ENCODE measurements at regions not wholly inside any gene's neighbourhood (a gene's known extent, or its start where the extent isn't known, plus 50 kb on each side); places are given as distances from the start of the nearest gene placed in this dataset.

DNA sequence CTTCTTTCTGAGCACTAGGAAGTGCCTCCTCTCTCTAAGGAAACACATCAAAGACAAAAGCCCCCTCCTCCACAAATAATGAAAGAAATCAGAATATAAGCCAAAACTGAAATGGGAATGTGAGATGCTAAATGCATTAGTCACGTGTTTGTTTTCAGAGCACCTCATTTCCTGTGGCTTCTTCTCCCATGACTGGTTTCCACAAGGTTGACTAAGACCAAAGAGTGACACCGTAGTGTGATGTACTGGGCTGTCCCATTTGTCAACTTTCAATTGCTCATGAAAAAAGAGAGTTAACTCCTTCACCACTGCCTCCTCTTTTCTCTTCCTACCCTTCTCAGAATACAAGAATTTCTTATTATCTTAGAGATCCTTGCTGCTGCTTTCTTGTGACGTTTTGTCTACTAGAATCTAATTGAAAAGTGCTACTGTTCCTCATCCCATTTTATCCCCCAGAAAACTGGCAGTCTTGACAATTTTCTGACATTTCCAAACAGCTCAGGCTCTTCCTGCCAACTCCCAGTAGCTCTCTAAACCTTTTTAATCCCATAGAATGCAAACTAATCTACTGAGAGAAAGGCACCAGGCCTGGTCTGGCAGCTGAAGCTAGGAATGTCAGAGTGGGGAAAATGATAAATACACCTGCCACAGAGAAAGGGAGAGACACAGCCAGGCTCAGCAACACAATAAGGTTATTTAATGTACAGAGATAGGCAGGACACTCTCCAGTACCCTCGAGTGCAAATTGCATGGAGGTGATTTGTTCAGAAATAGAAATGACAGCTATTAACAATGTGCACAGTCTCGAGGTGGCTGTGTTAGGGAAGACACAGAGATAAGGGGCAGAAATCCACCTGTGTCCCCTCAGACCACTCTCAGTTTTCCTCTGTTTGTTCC, 671.7 kb upstream of the NRSN1 start:
- in situ Hi-C loops (cut with HindIII; ENCODE audit: low sequenced_read_pairs), result no loop called here

DNA sequence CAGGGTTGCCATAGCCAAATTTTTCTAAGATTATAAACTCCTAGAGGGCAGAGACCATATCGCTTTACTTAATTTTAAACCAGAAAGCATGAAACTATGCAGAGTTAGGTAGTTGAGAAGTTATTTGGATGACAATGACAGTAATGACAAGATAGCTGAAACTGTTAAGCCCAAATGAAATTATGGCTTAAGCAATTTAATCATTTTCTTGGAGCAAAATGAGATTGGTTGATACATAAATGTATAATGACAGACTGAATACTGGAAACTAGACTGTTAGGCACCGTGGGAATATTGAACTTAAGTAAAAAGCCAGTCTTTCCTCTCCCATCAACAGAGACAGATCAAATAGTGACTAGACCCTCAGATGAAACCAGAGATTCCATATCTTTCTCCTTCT, 670.3 kb upstream of the NRSN1 start:
- in situ Hi-C loops (cut with HindIII; ENCODE audit: low sequenced_read_pairs), result no loop called here

DNA sequence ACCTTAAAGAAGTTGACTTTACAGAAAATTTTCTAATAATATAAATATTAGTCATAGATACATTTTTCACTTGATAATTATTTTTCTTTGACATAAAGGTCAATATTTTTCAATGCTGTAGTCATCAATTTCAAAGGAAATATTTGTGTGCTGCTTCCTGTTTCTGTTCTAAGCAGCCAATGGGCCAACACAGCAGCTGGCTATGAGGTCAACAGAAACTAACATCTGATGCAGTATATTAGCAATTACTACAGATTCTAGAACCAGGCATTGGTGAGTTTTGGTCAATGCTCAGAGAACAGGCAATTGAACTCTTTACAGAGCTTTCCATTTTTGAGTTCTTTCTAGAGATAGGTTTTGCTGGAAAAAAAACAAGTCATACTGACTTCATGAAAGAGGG, 669.6 kb upstream of the NRSN1 start:
- in situ Hi-C loops (cut with HindIII; ENCODE audit: low sequenced_read_pairs), result no loop called here

DNA sequence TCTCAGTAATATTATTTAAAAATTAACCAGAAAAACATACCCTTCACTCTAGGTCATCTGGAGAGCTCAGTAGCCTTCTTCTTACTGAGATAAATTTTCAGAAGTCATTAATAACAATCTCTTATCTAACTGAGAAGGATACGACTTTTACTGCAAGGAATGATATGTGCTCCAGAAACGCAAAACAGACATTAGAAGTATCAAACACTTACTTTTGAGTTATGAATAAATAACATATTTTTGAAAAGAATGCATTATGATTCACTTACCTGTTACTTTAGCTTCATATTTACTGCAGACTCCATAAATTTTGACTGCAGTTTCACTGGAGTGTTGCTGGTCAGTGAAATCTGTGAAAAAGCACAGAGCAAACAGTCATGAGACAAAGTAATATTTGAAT, 668.7 kb upstream of the NRSN1 start:
- in situ Hi-C loops (cut with HindIII; ENCODE audit: low sequenced_read_pairs), result no loop called here

DNA sequence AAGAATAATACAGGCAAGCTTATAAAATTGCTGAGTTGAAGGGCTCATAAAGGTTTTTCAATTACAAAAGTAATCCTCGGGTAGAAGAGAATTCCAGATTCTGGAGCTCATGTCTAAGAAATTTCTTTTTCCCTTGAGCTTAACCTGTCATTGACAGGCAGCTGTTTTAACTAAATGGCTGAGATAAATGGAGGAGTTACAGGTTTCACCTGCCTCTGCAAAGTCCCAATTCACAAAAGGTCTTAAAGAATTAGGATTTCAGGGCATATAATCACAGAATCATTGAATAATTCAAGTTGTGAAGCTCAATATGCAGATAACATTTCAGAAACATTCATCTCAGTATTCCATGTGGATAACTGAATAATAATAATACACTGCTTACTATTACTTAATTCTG, 660.1 kb upstream of the NRSN1 start:
- in situ Hi-C loops (cut with HindIII; ENCODE audit: low sequenced_read_pairs), result no loop called here

DNA sequence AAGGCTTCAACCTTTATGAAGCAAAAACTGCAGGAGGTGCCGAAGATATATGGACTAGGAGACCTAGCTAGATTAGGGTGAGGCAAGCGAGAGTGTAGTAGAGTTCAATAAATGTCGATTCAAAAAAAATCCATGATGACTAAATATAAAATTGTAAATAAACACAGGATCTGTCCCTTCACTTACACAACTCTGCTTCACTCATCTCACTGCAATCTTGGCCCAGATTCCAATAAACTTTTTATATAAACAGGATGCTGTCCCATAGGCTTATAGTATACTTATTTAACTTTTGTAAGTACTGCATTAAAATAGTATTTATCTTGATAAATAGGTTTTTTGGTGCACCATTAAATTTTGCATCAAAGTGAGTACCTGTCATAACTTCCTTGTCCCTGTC, 648.4 kb upstream of the NRSN1 start:
- in situ Hi-C loops (cut with HindIII; ENCODE audit: low sequenced_read_pairs), result no loop called here

DNA sequence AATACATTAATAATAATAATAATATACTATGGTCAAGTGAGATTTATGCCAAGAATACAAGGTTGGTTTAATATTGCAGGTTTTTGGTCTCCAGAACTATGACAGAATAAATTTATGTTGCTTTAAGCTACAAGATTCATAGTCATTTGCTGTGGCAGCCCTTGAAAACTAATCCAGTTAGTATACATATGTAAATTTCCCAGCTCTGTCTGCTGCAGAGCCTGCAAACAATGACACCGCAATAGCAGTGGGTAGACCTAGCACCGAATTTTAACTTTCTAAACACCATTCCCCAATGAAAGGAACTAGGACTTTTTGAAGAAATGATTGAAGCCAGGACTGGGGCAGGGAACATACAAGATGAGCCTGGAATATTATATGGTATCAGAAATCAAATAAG, 647.7 kb upstream of the NRSN1 start:
- in situ Hi-C loops (cut with HindIII; ENCODE audit: low sequenced_read_pairs), result no loop called here

DNA sequence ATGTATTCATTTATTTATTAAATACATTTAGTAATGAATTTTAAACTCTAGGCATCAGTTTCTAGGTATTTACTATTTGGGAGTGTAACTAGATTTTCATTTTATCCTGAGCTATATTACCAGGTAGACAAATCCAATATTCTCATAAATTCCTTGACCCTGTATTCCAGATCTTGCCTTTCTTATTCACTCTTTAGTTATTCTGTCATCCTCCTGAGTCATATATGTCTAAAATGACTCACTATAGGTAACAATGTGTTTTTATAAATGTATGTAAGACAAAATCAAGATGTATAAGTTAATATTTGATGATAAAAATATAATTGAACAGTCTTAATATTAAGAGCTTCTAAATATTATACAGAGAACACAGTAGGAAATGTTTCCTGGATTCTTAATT, 642.1 kb upstream of the NRSN1 start:
- in situ Hi-C loops (cut with HindIII; ENCODE audit: low sequenced_read_pairs), result no loop called here

DNA sequence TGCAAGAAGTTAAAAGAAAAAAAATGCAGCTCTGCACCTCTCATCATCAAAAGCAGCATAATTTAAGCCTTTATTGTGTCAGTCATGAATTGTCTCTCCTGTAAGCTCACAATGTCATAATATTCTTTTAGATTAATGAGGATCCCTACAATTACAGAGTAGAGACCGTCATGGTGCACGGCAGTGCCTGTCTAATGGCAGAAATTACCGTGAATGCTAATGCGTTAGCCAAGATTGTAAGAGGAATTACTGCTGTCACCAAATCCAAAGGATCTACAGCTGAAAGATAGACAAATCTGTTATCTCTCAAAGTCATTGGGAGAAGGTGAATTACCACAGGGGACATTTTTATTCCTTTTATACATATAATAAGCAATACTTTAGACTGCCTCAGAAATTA, 631.6 kb upstream of the NRSN1 start:
- in situ Hi-C loops (cut with HindIII; ENCODE audit: low sequenced_read_pairs), result no loop called here

DNA sequence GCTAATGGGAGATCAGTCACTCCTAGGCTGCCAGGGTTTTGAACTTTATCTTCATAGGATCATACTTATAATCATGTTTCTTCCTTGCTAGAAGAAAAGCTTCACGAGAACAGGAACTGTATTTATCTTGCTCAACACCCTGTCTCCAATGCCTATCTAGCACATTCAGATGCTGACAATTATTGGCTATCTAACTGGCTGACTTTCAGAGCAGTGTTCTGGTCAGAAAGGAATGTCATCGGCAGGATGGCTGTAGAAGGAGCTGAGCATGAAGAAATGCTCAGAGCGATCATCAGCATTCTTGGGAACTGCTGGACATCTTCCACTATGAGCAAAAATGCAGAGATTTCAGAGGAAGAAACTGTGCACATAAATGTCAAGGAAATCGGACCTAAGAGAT, 628.0 kb upstream of the NRSN1 start:
- in situ Hi-C loops (cut with HindIII; ENCODE audit: low sequenced_read_pairs), result no loop called here

DNA sequence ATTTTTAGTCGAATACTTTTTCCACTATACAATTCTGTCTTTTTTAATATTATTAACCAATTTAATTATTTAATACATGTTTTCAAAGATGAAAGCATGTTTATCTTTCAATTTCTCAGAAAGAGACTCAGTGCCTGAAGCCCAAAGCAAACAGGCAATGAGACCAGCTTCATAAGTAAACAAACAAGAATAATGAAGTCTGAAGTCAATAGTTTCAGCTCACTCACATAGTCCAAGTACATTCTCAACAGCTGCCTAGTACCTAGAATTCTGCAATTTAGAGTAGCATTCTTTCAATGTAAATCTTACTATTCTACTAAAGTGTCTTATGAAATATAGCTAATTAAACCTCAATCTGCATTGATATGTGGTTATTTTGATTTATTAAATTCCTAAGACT, 626.5 kb upstream of the NRSN1 start:
- in situ Hi-C loops (cut with HindIII; ENCODE audit: low sequenced_read_pairs), result no loop called here

DNA sequence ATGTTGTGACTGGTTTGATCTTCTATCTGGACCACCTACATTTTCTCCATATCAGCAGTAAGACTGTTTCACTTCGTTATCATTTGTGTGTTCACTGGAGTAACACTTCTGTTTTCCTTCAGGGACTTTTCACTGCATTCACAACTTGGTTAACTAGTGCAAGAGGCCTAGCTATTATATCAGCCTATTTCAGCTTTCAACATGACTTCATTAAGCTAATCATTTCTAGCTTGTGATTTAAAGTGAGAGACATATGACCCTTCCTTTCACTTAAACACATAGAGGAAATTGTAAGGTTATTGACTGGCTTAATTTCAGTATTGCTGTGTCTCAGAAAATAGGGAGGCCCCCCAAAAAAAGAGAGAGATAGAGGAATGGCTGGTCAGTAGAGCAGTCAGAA, 622.8 kb upstream of the NRSN1 start:
- in situ Hi-C loops (cut with HindIII; ENCODE audit: low sequenced_read_pairs), result no loop called here

DNA sequence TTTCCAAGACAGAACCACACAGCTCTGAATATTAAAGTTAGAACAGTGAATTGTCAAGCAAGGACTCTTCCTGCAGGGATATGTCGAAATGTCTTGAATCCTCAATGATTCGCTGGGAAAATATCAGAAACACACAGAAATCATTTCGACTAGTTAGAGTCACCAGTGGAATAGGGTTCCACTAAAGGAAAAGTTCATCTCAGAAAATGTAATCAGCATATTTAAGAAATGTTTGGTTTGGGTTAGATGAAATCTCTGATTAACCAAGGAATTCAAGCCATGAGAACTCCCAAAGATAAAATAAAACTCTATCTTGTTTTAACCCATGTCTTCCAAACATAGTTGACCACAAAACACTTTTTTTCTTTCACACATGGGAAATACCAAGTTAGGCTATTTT, 621.0 kb upstream of the NRSN1 start:
- in situ Hi-C loops (cut with HindIII; ENCODE audit: low sequenced_read_pairs), result no loop called here

DNA sequence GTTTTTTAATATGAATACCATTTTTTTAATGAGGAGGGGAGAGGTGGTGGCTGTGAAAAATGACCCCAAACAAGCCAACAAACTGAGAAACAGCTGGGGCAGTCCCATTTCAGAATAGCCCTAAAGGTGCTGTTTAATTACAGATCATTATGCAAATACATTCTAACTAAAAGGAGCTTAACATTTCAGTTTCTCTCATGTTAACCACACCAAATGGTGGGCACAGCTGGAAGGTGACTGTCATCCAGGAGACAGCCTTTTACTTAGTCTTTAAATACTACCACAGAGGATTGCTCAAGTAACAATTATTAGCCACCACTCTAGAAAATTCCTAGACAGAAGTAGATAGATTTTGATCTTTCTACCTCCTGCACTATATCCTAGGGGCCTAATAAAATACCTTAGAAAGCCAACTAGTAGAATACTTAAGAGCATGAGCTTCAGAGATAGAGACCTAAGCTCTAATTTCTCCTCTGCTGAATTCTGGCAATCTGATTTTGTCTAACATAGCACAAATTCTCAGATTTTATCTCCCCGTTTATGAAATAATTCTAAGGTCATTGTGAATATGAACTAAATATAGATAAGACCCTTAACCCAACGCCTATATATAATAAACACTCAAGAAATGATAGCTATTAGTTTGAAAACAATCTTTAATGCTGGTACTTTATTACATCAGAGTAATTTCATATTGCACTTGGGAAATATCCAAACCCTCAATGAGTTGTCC, 615.1 kb upstream of the NRSN1 start:
- in situ Hi-C loops (cut with HindIII; ENCODE audit: low sequenced_read_pairs), result no loop called here

DNA sequence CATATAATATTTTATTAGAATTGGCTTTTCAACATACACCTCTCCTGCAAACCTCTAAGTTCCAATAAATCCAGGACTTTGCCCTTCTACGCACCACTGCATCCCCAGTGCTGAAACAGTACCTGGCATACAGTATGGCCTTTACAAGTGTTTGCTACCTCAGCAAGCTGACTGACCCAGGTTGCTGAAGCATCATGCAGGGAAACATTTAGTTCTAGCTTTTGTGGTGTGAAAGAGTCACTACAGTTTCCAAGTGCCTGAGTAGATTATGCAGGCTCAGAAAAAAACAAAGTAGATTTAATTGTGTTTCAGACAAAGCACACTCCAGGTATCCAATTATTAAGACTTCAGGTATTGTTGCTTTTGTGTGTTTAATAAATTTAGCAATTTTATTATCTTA, 614.2 kb upstream of the NRSN1 start:
- in situ Hi-C loops (cut with HindIII; ENCODE audit: low sequenced_read_pairs), result no loop called here

DNA sequence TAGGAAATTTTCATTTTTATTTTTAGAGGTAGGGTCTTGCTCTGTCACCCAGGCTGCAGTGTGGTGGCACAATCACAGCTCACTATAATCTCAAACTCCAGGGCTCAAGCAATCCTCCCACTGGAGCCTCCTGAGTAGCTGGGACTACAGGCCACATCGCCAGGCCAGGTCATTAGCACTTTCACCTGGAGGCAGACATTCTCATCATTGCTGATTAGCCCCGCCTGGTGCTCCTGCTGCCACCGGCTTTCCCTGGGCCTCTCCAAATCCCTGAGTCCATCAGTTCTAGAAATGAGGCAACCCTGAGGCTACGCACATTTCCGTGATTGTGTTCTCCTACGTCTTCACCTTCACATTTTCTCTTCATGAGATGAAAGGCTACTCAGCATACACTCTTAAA, 607.7 kb upstream of the NRSN1 start:
- in situ Hi-C loops (cut with HindIII; ENCODE audit: low sequenced_read_pairs), result no loop called here

DNA sequence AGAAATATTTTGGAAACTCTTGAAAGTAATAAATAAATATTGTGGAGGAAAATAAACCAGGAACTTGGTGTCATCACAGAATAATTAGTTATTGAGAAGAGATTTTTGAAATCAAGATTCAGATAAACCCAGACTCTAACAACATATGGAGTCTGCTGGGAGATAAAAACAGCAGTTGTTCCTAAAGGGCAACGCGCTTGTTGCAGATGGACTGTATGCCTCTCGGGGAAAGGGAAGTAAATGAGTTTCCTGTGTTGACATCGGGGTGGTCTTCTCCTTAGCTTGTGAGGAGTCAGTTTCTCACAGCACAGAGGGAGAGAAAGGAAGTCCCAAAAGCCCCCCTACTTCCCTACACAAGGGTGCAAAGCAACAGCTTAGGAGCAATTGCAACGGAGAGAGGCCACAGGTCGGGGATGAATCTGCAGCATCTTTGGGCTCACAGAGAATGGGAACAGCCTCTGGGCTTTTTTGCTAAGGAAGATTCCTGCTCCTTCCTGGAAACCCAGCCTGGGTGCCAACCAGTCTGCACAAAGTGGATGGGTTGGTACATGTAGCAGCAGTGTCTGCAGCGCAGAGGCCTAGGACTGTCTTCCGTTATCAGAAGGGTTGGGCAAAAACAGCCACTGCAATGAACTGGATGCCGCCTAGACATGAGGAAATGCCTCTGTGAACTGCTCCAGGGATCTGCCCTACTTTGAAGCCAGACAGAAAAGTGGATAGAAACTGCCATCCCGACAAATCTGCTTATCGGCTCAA, 603.0 kb upstream of the NRSN1 start:
- in situ Hi-C loops (cut with HindIII; ENCODE audit: low sequenced_read_pairs), result no loop called here

DNA sequence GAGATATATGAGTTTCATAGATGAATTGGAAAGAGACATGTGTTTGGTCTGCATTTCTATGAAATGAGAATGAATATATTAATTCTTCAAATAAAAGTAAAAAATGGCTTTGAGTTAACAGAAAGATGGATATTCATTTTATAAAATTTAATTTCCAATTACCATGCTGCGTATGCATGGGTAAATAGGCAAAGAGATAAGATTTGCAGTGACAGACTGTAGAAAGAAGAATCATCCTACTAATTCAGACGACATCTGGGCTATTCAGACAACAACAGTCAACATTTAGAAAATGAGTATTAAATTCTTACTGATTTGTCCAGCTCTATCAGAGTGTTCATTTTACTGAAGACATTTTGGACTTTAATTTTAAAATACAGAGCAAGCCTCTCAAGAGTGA, 602.2 kb upstream of the NRSN1 start:
- in situ Hi-C loops (cut with HindIII; ENCODE audit: low sequenced_read_pairs), result no loop called here

DNA sequence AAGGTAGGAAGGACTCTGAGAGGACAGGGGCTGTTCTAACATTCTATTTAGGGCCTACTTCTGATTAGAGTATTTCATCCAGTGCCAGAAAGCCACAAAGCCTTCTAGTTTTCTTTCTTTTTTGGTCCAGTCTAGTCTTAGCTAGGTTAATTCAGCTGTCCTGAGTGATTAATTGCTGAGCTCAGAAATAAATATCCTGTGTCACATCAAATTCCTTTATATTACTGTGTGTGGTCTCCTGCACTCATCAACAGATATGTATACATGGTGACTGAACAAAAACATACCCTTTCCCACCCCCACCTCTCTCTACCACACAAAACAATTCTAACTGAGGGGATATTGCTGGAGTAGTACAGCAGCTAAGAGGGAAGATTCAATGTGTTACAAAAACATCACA, 601.5 kb upstream of the NRSN1 start:
- in situ Hi-C loops (cut with HindIII; ENCODE audit: low sequenced_read_pairs), result no loop called here

DNA sequence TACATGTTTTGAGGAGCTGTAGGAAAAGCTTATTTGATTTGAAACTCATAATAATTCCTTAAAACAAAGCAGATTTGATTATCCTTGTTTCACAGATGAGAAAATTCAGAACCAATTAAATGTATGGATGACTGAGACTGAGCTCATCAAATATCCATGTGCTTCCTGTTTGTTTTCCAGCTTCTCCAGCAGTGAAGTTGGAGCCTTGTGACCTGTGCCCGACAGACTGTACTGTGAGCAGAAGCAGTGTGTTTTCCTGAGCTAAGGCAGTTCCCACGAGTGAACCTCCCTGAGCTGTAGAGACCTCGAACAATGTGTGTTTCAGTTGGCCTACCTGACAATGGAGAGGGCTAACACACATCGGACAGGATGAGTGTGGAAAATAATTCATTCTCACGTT, 599.5 kb upstream of the NRSN1 start:
- in situ Hi-C loops (cut with HindIII; ENCODE audit: low sequenced_read_pairs), result no loop called here

DNA sequence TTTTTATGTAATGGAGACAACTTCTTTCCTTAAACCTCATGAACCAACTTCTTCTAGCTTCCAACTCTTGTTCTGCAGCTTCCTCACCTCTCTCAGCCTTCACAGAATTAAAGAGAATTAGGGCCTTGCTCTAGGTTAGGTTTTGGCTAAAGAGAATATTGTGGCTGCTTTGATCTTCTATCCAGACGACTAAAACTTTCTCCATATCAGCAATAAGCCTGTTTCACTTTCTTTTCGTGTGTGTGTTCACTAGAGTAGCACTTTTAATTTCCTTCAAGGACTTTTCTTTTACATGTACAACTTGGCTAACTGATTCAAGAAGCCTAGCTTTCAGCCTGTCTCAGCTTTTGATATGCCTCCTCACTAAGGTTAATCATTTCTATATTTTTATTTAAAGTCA, 596.1 kb upstream of the NRSN1 start:
- in situ Hi-C loops (cut with HindIII; ENCODE audit: low sequenced_read_pairs), result no loop called here

DNA sequence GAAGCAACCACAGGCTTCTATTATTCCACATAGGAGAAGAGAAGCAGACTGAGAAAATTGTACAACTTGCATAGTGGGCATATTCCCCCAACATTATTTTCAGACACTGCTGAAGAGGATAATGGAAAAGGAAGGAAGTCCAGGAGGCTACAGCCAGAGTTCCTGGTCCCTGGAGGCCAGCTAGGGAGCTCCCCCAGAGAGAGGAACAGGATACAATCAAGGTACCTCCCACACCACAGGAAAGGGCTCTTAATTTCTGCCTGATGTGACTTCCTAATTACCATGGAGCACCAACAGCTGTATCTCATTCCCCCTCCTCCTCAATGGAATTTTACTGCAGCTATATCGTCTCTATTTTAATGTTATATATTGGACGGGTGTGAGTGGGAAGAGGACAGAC, 594.3 kb upstream of the NRSN1 start:
- in situ Hi-C loops (cut with HindIII; ENCODE audit: low sequenced_read_pairs), result no loop called here

Data from DLD1 (cell line).